Body of pancreas (tissue), 4 donors: ENCODE measurements at regions not wholly inside any gene's neighbourhood (a gene's known extent, or its start where the extent isn't known, plus 50 kb on each side); places are given as distances from the start of the nearest gene placed in this dataset.

Source experiments
- CTCF ChIP-seq, 7 experiments: fragments of 450-650 bp in 4 of 7; fragments of 200-600 bp in 3 of 7; sonication (generic) in 3 of 7; IDR thresholded peaks; one replicate each; pipeline ENCODE4 v1.5.1; 2016 to 2019; ENCODE audit warnings: antibody characterized with exemption in 7 of 7
- POLR2A ChIP-seq, 3 donors: fragments of 450-650 bp; IDR thresholded peaks; one replicate each; pipeline ENCODE4 v1.6.1; 2016; ENCODE audit warnings: antibody characterized with exemption in 3 of 3, mild to moderate bottlenecking in 2 of 3

- TF ChIP-seq CTCF (IDR thresholded peaks at IDR 0.05) (no peak), POLR2A (IDR thresholded peaks at IDR 0.05) (no peak)
Measured at GRCh38 chr6:125477156-125477555, 175.4 kb upstream of the HDDC2 start.
